HG03521 (cell line): ENCODE measurements at regions not wholly inside any gene's neighbourhood (a gene's known extent, or its start where the extent isn't known, plus 50 kb on each side); places are given as distances from the start of the nearest gene placed in this dataset.
"Not testable (repeated sequence)": the region's sequence is repeated elsewhere in the genome, so short reads cannot be mapped to it uniquely, and the experiment has no call there.

Experiments
- ATAC-seq: cut with Tn5 transposase; IDR thresholded peaks from one replicate; pipeline ENCODE4 v1.9.1; 2021; ENCODE audit warnings: mild to moderate bottlenecking, moderate library complexity; ENCODE audit not compliant: unreplicated experiment

- ATAC-seq = no peak
These were observed 114.0 kb upstream of the MTAP start for GRCh38 chr9:21688108-21689102.

DNA sequence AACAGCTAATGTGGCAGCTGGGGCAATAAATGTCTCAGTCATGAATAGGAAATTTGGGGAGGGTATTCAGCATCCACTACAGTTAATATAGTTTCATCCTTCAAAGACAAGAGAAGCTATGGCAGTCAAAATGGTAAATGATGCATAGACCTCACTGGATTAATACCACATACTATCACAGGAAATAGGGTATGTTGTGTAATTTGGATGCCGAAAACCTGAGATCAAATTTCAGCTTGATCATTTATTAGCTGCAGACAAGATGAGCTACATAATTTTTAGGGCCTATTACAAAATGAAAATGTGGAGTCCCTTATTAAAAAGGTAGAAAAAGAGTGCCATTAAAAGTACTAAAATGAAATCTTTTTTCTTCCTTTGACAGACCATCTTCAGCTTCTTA lies 112.6 kb upstream of the MTAP start:
- no peak for ATAC-seq

- no peak for ATAC-seq
These were observed 111.9 kb upstream of the MTAP start for GRCh38 chr9:21690561-21690960.

- ATAC-seq = no peak
These were observed 110.0 kb upstream of the MTAP start for GRCh38 chr9:21692390-21692789.

- ATAC-seq = no peak
These were observed 108.0 kb upstream of the MTAP start for GRCh38 chr9:21694424-21694823.

DNA sequence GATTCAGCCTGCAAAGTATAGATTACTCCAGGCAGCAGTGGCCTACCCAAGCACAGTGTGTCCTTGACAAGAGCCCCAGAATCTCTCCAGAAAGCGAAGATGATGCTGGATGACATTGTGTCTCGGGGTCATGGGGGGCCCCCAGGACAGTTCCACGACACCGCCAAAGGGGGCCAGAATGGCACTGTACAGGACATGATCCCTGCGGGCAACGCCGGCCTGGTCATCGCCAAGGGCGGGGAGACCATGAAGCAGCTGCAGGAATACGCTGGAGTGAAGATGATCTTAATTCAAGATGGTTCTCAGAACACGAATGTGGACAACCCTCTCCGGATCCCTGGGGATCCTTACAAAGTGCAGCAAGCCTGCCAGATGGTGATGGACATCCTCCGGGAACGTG lies 107.0 kb upstream of the MTAP start:
- ATAC-seq = no peak

- no peak for ATAC-seq
These were observed 106.5 kb upstream of the MTAP start for GRCh38 chr9:21695874-21696341.

- no peak for ATAC-seq
These were observed 106.0 kb upstream of the MTAP start for GRCh38 chr9:21696411-21696871.

- no peak for ATAC-seq
These were observed 94.2 kb upstream of the MTAP start for GRCh38 chr9:21708260-21708711.

GRCh38 chr9:21708856-21709255 lies 93.6 kb upstream of the MTAP start:
- ATAC-seq = no peak

GRCh38 chr9:21709464-21710058 lies 92.9 kb upstream of the MTAP start:
- ATAC-seq = peak; percentile 68

- no peak for ATAC-seq
These were observed 91.8 kb upstream of the MTAP start for GRCh38 chr9:21710548-21711191.

DNA sequence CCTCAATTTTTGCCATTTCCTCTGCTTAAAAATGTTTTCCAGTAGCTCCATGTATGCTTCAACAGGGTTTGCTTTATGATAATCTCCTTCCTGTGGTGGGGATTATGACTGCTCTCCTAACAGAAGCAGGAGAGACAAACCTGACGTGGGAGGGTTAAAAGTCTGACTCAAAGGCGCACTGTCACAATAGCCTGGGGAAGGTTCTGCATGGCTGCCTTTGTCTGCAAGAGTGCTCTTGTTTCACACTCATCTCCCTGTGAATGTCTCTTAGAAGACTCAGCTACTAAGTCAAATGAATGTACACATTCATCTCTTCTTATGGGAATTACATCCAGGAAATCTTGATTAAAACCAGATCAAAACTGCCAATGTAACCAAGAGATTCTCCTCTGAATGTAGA lies 90.9 kb upstream of the MTAP start:
- no peak for ATAC-seq

GRCh38 chr9:21715408-21715807 lies 87.0 kb upstream of the MTAP start:
- ATAC-seq = no peak

DNA sequence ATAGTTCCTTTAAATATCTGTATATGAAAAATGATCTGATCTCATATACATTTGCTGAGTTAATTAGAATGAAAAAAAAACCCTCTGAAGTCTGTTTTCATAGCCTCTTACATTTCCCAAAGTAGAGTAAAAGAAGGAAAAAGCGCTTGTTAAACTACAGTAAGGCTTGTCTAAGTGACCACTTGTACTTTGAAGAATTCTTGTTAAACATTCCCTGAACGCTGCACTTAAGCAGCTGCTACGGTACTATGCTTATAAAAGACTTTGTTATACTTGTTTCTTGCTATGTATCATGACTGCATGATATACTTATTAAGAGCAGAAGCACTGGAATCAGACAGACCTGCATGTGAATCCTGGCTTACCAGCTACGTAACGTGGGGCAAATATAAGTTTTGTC lies 81.7 kb upstream of the MTAP start:
- no peak for ATAC-seq

DNA sequence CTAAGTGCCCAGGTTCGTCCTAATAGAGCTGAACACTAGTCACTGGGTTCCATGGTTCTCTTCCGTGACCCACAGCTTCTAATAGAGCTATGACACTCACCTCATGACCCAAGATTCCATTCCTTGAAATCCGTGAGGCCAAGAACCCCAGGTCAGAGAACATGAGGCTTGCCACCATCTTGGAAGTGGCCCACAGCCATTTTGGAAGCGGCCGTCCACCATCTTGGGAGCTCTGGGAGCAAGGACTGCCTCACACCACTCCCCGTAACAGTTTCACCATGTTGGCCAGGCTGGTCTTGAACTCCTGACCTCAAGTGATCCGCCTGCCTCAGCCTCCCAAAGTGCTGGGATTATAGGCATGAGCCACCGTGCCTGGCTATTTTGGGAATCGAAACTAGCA lies 75.0 kb upstream of the MTAP start:
- not testable (repeated sequence) for ATAC-seq

DNA sequence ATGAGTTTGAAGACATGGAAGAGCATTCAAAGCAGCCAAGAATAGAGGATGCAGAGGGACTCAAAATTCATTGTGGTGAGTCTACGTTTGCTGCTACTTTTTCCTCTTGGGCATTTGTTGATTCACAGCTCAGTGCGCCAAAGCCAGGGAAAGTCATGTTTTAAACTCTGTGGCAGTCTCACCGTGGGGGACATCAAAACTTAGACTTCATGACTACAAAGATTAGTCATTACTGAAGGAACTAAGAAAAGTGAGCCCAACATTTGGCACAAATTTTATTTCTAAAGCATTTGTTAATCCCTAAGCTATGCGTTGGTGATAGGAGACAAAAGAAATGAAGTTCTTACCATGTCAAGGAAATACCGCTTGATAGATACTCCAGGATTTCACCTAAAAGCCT lies 73.7 kb upstream of the MTAP start:
- no peak for ATAC-seq

DNA sequence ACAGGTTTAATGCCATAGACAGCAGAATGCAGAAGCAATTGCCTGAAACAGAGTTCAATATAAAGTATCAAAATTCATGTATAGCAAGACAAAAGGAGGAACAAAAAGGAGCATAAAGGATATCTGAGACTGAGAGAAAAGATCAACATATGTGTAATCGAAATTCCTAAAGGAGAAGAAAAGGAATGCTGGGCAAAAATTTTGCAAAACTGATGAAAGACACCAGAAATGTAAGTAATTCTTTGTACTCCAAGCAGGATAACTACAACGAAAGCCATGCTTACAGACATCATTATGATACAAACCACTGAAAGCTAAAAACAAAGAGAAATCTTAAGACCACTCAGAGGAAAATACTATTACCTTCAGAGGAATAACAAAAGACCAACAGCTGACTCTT lies 72.8 kb upstream of the MTAP start:
- no peak for ATAC-seq

DNA sequence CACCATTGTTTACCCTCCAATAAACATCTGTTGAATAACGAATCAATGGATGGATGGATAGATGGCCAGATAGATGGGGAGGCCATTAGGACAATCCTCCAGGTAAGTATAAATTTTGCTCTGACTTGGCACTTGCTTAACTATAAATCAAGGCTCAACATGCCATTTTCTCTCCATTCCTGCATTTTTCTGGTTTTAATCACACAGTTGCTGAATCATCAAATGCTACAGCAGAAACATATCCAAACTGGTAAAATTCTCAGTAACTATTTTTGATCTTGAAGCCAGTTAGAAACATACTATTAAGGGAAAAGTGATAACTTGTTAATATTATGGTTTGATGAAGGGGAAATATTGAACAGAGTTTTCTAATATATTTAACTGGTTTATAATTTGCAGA lies 71.5 kb upstream of the MTAP start:
- no peak for ATAC-seq

DNA sequence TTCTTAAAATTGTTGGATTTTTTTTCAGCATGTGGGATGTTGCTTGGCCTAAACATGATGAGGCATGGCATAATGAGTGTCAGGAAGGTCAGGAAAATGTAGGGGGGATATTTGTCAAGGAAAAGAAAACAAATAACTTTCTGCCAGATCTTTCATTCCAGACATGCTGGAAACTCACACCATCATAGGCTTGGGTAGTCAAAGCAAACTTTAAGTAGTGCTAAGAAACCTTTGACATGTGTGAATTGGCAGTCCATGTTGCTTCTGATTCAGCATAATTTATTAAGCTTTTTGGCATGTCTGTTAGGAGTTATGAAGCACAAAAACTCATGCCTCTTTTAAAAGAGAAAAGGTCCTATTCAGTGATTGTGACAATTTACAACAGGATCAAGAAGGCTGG lies 61.3 kb upstream of the MTAP start:
- no peak for ATAC-seq

DNA sequence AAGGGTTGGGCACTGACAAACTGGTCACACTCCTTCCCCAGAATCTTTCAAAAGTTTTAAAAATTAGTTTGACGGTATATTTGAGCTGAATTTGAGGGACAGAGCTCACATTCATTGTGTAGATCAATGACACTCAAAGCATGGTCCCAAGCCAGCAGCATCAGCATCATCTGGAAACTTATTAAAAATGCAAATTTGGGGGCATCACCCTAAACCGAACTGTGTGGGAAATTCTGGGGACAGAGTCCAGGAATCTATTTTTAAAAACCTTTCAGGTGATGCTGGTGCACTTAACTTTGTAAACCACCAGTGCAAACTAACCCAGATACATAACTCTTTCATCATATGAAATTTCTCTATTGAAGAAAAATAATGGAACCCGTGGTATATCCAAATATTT lies 58.1 kb upstream of the MTAP start:
- ATAC-seq = no peak

- no peak for ATAC-seq
These were observed 57.6 kb upstream of the MTAP start for GRCh38 chr9:21744841-21745240.
